OCI-LY1 (cell line): ENCODE measurements at regions not wholly inside any gene's neighbourhood (a gene's known extent, or its start where the extent isn't known, plus 50 kb on each side); places are given as distances from the start of the nearest gene placed in this dataset.

ENCODE experiments used
- EZH2 ChIP-seq: fragments of 200-600 bp; sonication (generic), shearing (Covaris generic); IDR thresholded peaks from 2 replicates; pipeline ENCODE4 v1.8.0; 2017; ENCODE audit warnings: borderline replicate concordance, mixed run types, mild to moderate bottlenecking, antibody characterized with exemption, low read length, moderate library complexity, mixed read lengths
- TF ChIP-seq, protein P1 (sequence below): fragments of 200-600 bp; sonication (generic), shearing (Covaris generic); IDR thresholded peaks from 2 replicates; pipeline ENCODE4 v1.5.1; 2017; ENCODE audit warnings: mild to moderate bottlenecking, antibody characterized with exemption, low read length, moderate library complexity, mixed read lengths

DNA sequence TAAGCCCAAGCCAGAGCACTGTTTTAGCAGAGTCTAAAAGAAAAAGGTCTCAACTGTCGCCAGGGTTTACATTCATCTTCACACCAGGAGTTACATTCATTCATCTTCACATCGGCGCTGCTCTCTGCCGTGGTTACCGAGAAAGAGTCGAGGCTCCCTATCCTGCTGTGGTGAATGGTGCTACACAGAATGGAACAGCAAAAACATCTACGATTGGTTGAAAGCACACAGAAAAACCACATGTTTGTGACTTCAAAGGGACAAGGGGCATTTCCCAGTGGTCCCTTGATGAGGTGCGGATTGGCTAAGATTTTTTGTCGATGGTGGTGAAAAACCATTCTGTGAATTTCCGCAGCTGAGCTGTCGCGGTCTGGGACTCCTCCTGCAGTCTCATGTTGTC lies 231.1 kb downstream of the SIPA1L2 start:
- TF ChIP-seq, protein P1, sequence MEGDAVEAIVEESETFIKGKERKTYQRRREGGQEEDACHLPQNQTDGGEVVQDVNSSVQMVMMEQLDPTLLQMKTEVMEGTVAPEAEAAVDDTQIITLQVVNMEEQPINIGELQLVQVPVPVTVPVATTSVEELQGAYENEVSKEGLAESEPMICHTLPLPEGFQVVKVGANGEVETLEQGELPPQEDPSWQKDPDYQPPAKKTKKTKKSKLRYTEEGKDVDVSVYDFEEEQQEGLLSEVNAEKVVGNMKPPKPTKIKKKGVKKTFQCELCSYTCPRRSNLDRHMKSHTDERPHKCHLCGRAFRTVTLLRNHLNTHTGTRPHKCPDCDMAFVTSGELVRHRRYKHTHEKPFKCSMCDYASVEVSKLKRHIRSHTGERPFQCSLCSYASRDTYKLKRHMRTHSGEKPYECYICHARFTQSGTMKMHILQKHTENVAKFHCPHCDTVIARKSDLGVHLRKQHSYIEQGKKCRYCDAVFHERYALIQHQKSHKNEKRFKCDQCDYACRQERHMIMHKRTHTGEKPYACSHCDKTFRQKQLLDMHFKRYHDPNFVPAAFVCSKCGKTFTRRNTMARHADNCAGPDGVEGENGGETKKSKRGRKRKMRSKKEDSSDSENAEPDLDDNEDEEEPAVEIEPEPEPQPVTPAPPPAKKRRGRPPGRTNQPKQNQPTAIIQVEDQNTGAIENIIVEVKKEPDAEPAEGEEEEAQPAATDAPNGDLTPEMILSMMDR: no peak
- no peak for TF ChIP-seq EZH2
